HG03354 (cell line): ENCODE measurements at regions not wholly inside any gene's neighbourhood (a gene's known extent, or its start where the extent isn't known, plus 50 kb on each side); places are given as distances from the start of the nearest gene placed in this dataset.

Experiments
- ATAC-seq: cut with Tn5 transposase; IDR thresholded peaks from one replicate; pipeline ENCODE4 v1.9.1; 2021; ENCODE audit warnings: mild to moderate bottlenecking; ENCODE audit not compliant: unreplicated experiment, poor library complexity, severe bottlenecking

GRCh38 chr18:78672862-78673446, 306.7 kb upstream of the SALL3 start:
- no peak for ATAC-seq

DNA sequence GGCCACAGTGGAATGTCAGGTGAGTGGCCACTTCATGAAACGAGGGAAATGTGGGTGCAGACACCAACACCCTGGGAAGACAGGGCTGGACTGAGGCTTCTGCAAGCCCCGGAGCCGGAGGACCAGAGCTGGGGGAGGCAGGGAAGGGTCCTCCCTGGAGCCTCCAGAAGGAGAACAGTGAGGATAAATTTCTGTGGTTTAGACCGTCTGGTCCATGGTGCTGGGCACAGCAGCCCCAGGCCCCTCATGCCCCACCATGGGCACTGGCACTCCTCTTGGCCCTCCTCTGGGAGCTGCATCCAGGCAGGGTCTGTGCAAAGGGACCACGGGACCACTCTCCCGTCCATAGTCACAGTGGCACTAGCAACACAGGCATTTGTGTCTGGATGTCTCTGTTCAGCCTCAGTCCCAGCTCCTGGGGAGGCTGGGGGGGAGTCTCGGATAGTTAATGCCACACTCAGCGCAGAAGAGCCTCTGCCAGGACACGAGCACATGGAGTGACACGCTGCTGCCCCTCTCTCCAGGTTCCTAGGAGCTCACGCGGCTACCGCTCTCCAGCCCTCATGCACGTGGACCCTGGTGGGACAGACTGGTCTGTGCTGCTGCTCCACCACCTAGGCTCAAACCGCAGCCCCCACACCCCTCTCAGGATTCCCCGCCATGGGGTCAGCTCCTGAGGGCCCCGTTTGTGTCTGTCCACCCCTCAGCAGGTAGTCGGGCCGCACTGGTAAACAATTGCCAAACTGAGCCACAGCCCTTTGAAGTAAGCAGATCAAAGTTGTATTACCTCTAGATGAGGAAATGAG, 305.9 kb upstream of the SALL3 start:
- ATAC-seq: no peak

DNA sequence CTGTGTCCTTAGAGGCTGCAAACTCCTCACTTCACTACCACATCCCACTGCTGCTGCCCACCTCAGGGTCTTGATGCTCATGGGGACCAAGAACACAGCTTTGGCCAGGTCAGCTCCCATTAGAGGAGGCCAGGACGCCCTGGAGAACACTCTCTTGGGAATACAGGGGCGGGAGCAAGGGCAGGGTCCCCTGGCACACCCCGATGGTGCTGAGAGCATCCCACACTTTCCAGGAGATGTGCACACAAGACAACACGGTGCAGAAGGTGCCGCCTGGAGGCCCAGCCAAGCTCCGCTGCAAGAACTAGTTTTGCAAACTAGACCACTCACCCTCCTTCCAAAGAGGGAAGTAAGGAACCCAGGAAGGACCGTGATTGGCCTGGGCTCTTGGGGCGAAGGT, 304.4 kb upstream of the SALL3 start:
- ATAC-seq: no peak

GRCh38 chr18:78676622-78677482, 302.8 kb upstream of the SALL3 start:
- ATAC-seq: no peak

DNA sequence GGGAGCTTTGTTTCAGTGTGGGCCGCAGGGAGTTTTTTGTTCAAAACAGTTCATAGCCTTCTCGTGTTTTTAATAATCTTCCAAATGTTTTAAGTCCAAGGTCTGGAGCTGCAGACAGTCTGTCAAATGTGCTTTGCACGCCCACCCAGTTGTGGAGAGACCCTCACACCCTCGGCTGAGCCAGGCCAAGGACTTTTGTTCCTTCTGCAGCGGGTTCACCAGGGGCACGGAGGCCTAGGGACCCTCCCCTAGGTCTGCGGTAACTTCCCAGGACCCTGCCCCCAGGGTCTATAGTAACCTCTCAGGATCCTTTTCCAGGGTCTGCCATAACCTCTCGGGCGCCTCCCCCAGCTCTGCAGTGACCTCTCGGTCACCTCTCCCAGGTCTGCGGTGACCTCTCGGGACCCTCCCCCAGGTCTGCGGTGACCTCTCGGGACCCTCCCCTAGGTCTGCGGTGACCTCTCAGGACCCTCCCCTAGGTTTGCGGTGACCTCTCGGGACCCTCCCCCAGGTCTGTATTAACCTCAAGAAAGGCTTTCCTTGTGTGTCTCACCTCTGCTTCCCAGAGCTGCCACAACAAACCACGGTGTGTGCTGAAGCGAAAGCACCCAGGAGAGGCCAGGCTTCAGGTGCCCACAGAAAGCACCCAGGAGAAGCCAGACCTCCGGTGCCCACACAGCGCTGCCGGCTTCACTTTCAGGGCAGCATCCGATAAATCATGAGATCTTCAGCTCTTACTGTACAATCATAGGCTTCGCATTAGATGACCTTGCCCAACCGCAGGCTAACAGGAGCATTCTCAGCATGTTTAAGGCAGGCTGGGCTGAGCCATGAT, 301.9 kb upstream of the SALL3 start:
- ATAC-seq: no peak

DNA sequence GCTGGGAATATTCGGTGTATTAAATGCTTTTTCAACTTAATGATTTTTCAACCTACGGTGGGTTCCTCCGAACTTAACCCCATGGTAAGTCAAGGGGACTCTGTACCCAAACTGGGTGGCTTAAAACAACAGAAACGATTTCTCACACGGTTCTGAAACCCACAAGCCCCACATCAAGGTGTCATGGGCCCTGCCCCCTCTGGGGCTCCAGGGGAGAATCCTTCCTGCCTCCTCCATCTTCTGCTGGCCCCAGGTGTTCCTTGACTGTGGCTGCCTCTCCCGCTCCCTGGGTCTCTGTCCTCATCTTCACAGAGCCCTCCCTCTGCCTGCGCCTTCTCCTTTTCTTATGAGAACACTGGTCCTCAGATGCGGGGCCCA, 301.3 kb upstream of the SALL3 start:
- no peak for ATAC-seq

- ATAC-seq: no peak
Observed at GRCh38 chr18:78679031-78679430, 300.6 kb upstream of the SALL3 start.

DNA sequence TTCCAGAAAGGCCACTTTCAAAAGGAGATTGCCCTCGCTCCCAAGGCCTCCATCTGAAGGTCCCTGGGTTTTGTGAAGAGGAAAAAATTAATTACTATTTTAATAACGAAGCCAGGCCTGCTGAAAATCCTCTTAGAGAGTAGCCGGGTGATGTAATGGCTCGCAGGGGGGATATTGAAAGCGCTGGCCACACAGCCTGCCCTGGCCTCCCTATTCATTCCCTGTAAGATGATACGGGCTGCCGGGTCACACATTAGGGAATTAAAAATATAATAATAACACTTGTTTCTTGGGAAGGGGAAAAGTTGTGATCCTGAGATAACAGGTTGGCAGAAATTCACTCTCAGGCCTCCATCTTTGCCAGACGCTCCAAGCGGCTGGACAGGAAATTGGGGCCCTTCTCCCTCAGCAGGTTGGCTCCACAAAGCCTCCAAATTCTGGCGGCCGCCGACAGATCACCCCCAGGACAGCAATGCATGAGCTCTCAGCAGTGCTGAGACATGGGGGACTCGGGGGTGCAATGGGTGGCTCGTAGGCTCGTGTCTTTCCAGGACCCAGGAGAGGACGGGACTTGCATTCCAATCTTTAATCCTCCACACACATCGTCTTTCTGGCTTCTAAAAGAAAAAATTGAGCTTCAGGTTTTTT, 299.9 kb upstream of the SALL3 start:
- no peak for ATAC-seq

DNA sequence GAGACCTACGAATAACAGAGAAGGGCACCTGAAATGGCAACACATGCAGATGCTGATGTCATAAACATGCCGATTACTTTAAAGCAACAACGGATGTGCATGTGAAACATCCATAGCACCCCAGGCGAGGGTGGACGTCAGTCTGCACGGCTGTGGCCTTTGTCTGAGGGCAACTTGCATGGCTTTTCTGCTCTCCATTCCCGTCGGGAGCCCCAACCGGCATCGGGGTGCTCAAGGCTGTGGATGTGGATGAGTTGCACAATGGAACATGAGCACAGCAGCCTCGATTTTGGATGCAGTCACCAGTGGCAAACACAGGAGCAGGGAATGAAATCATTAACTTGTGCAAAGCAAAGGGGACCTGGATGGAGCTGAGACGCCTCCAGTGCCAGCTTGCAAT, 298.2 kb upstream of the SALL3 start:
- no peak for ATAC-seq

DNA sequence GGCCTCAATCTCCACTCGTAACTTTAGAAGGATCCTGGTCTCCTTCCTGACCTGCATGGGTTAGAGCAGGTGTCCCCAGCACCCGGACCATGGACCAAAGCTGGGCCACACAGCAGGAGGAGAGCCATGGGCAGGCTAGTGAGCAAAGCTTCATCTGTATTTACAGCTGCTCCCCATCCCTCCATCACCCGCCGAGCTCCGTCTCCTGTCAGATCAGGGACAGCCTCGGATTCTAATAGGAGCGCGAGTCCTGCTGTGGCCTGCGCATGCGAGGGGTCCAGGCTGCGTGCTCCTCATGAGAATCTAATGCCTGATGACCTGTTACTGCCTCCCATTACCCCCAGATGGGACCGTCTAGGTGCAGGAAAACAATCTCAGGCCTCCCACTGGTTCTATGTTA, 297.7 kb upstream of the SALL3 start:
- ATAC-seq: no peak

DNA sequence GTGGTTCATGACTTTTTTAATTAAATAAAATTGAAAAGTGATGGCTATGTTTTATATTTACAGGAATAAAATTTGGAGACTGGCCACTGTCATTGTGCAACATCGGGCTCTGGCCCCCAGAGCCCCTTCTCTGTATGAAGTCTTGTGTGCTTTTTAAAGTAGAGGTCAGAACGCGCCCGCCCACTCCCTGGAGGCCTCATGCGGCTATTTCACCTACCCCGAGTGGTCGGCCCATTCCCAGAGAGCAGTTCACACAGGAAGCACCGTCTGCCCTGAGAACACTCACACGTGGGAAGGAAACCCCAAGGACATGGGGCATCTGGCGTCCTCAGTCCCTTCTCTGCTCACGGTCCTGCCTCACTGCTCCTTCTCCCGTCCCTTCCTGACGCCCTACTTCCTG, 296.9 kb upstream of the SALL3 start:
- ATAC-seq: no peak

DNA sequence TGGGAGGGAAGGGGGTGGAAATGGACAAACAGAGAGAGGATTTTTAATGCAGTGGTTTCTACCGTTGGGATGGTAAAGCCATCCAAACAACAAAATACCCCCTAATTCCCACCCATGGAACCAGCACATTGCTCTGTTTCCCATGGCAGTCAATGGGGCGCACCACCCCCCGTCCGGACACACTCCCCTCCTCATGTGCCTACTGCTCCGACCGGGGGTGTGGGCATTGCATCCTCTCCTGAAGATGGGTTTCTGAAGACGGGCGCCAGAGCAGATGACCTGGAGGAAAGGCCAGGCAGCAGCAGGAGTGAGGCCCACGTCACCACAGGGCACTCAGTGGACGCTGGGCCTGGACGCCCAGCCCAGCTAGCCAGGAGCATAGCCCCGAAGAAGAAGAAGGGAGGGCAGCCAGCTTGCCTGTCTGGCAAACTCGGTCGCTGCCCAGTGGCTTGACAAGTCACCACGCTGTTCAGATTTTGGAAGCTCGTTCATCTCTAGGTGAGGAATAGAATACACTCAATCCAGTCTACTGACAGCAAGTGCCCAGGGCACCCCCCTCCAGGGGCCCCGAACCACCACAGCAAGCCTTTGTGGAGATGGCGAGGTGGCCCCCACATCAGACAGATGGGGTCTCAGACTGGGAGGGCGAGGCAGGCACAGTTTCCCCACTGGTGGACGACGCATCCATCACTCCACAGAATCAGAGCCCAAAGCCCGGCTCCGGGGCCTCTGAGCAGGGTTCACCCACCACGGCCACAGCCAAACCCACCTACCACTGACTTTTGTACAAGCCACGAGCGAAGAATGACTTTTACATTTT, 296.2 kb upstream of the SALL3 start:
- no peak for ATAC-seq

GRCh38 chr18:78685250-78685979, 294.2 kb upstream of the SALL3 start:
- ATAC-seq: no peak

DNA sequence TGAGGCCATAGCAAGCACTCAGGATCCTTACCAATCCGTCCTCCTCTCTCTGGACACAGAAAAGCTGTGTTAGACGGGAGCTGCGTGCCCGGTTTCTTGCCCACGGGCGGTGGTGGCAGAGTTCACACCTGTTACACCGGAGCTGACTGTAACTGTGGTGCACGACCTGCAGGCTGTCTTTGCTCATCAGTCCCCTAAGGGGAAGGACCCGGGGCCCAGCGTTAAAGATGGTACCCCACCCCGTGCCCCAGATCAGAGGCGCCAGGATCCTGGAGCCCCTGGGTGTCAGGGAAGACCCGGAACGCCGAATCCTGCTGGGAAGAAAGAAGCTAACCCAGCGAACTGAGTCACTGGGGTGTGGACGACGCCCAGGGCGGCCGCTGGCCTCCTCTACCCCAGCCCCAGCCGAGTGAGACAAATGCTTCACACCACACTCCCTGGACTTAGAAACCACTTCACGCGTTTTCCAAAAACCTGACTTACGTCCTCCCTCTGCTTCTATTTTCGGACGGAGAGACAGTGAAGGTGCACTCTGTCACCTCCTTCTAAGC, 293.6 kb upstream of the SALL3 start:
- no peak for ATAC-seq

DNA sequence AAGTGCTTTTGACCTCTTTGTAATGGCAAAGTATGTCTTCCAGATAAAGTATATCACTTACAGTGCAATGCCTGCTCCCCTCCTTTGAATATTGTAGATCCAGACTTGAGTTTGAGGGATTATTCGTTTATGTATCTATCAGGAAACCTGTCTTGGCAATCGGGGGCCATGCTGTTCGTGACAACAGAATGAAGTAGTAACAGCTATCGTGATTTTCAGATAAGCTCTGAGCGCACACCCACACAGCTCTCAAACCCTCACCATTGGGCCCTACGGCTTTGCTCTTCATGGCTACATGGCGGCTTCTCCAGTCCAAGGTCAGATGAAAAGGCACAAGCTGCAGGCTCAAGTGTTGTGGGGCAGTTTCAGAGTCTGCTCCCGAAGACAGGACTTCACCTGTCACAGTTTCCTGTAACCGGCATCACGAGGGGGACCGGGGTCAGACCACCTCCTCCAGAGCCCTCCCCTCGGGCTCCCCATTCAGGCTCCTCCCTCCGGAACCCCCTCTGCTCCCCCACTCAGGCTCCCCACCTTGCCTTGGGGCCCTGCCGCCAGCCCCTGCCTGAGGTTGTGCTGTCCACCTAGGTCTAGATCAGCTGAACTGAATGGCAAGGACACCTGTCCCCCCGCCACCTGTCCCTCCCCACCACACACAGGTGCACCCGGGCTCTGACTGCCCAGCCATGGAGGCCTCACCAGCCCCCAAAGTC, 292.5 kb upstream of the SALL3 start:
- ATAC-seq: no peak

DNA sequence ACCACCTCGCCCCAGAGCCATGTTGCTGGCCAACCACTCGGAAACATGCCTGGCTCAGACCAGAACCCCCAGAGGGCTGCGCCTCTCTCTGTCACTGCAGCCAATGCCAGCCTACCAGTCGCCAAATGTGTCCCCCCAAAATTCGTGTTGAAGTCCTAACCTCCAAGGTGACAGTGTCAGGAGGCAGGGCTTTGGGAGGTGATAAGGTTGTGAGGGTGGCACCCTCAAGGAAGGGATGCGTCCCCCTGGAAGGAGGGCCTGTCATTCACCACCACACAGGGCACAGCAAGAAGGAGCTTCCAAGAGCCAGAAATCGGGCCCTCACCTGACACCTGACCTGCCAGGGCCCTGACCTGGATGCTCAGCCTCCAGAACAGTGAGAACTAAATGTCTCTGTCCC, 291.9 kb upstream of the SALL3 start:
- no peak for ATAC-seq

- ATAC-seq: no peak
Observed at GRCh38 chr18:78688249-78688648, 291.4 kb upstream of the SALL3 start.
